Stomach (tissue), 4 donors: ENCODE measurements at regions not wholly inside any gene's neighbourhood (a gene's known extent, or its start where the extent isn't known, plus 50 kb on each side); places are given as distances from the start of the nearest gene placed in this dataset.

Experiments
- CTCF ChIP-seq, 7 experiments: fragments of 450-650 bp in 4 of 7; fragments of 200-600 bp in 3 of 7; sonication (generic) in 3 of 7; IDR thresholded peaks; one replicate each; pipeline ENCODE4 v1.5.1; 2016 to 2019; ENCODE audit warnings: antibody characterized with exemption in 7 of 7, control low read depth in 2 of 7, mild to moderate bottlenecking in 1 of 7
- POLR2AphosphoS5 ChIP-seq, 3 donors: sonication (generic); formaldehyde crosslinking; IDR thresholded peaks; one replicate each; pipeline ENCODE4 v1.6.1; 2016; ENCODE audit warnings: antibody characterized with exemption in 3 of 3

GRCh38 chr18:67581178-67581577 lies 64.7 kb upstream of the DSEL start:
- TF ChIP-seq POLR2AphosphoS5 (IDR thresholded peaks at IDR 0.05), result no peak
- no peak for TF ChIP-seq CTCF (IDR thresholded peaks at IDR 0.05)
